Activated naive CD4-positive, alpha-beta T cell treated with anti-CD3 and anti-CD28 coated beads for 36 hours (primary cell): ENCODE measurements at regions not wholly inside any gene's neighbourhood (a gene's known extent, or its start where the extent isn't known, plus 50 kb on each side); places are given as distances from the start of the nearest gene placed in this dataset.

Experiments
- CTCF ChIA-PET: fragments of 350-600 bp; sonication (Branson Sonifier 250); formaldehyde crosslinking; loops from one replicate; lab custom pipeline; 2021; ENCODE audit warnings: antibody characterized with exemption; lab: Charles Lee
- DNase-seq: peaks from one replicate; pipeline ENCODE4 v3.0.0-alpha.2; 2020
- H3K27ac Mint-ChIP-seq: one replicate; pipeline ENCODE4 v1.8.0; 2021; ENCODE audit warnings: mild to moderate bottlenecking, mixed read lengths
- H3K27me3 Mint-ChIP-seq: one replicate; pipeline ENCODE4 v1.8.0; 2021; ENCODE audit warnings: low read depth, mixed read lengths
- H3K36me3 Mint-ChIP-seq: one replicate; pipeline ENCODE4 v1.8.0; 2021; ENCODE audit warnings: low read depth, mixed read lengths
- H3K4me1 Mint-ChIP-seq: one replicate; pipeline ENCODE4 v1.8.0; 2021; ENCODE audit warnings: low read depth, mixed read lengths
- H3K4me3 Mint-ChIP-seq: one replicate; pipeline ENCODE4 v1.8.0; 2021; ENCODE audit warnings: mild to moderate bottlenecking, moderate library complexity, mixed read lengths
- H3K9me3 Mint-ChIP-seq: one replicate; pipeline ENCODE4 v1.8.0; 2021; ENCODE audit warnings: mixed read lengths
- intact Hi-C: fragments of 100-400 bp; cut with micrococcal nuclease; formaldehyde crosslinking; loops from one replicate; pipeline ENCODE4 v1.15.1; 2023

GRCh38 chrX:40213092-40213491, 115.3 kb upstream of the BCOR start:
- H3K4me1 Mint-ChIP-seq: no peaks in the 10 kb centered on the region
- intact Hi-C loops: no loop called here
- H3K27ac Mint-ChIP-seq: no peak overlapping the region
- CTCF ChIA-PET: no interaction called here
- DNase-seq: no peak
- no peaks in the 10 kb centered on the region for H3K9me3 Mint-ChIP-seq
- no peaks in the 10 kb centered on the region for H3K27me3 Mint-ChIP-seq
- no peak overlapping the region for H3K4me3 Mint-ChIP-seq
- no peaks in the 10 kb centered on the region for H3K36me3 Mint-ChIP-seq

DNA sequence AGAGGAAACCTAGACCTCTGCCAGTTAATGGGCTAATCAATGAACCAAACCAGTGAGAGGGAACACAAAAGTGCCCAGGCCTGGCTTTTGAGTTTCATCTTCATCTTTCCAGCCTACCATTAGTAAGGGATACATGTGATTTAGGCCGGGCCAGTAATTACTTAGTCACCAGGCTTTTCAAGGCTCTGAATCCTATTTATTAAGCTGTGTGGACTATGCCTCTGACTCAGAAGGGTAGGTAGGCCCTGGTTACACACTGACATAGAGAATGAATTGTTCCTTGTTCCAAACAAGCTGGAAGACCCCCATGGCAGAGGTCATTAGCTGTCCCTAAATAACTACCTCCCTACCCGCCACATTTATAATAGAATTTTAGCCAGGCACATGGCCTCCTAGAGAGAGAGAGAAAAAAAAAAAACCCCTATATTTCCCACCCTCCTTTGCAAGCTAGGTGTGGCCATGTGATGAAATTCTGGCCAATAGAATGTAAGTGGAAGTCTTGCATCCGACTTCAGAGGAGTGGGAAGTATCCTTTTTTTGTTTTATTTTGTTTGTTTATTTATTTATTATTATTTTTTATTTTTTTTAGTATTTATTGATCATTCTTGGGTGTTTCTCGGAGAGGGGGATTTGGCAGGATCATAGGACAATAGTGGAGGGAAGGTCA, 112.3 kb upstream of the BCOR start:
- DNase-seq: no peak
- Mint-ChIP-seq H3K27ac (no peak overlapping the region), H3K4me3 (no peak overlapping the region), H3K9me3 (no peaks in the 10 kb centered on the region), H3K27me3 (no peaks in the 10 kb centered on the region), H3K4me1 (peaks cover 4% of the 10 kb centered on the region), H3K36me3 (no peaks in the 10 kb centered on the region)
- intact Hi-C loops: loop anchor here (1.0 to 2.0 kb wide), 2 partner anchors 35 to 396 kb away; no protein-coding TSS in a partner anchor
- CTCF ChIA-PET: no interaction called here

DNA sequence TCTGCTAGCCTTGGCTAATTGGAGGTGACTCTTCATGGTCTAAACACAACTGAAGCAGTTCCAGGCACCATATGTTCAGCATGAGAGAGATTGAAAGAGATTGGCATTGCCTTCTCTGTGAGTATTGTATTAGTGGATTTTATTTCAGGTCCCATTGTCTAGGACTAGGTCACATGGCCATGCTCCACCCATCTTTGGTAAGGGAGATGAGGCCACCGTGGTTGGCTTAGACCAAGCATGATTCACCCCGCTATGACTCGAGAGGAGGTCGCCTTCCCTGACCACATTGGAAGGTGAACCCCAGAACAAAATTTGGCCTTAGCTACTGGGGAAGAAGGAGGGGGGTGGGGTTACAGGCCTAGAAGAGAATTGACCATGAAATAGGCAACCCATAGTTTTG, 109.9 kb upstream of the BCOR start:
- intact Hi-C loops: loop anchor here (2.0 kb wide), 1 partner anchor 33 kb away; no protein-coding TSS in a partner anchor
- Mint-ChIP-seq H3K4me1 (peaks cover 8% of the 10 kb centered on the region), H3K27ac (no peak overlapping the region), H3K27me3 (no peaks in the 10 kb centered on the region), H3K36me3 (no peaks in the 10 kb centered on the region), H3K4me3 (no peak overlapping the region), H3K9me3 (no peaks in the 10 kb centered on the region)
- CTCF ChIA-PET: no interaction called here
- peak; percentile 58 for DNase-seq

GRCh38 chrX:40205471-40205870, 107.7 kb upstream of the BCOR start:
- CTCF ChIA-PET: no interaction called here
- Mint-ChIP-seq H3K4me1 (peaks cover 17% of the 10 kb centered on the region), H3K27me3 (no peaks in the 10 kb centered on the region), H3K9me3 (no peaks in the 10 kb centered on the region), H3K4me3 (no peak overlapping the region), H3K27ac (no peak overlapping the region), H3K36me3 (no peaks in the 10 kb centered on the region)
- DNase-seq: no peak
- intact Hi-C loops: no loop called here

DNA sequence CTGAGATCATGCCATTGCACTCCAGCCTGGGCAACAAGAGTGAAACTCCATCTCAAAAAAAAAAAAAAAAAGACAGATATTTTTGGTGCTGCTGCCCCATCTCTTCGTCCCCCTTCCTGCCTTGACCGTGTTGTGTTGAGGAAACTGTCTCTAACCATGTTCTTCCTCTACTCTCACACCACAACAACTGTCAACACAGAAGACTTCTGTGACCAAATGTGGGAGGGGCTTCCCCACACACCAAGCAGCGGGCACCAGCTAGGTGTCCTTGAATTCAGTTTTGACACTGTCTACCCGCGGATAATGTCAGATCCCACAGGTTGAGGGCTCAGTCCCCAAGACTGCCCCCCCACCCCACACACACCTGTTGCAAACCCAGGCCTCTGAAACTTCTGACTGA, 104.7 kb upstream of the BCOR start:
- Mint-ChIP-seq H3K36me3 (no peaks in the 10 kb centered on the region), H3K4me1 (peaks cover 13% of the 10 kb centered on the region), H3K4me3 (no peak overlapping the region), H3K27ac (no peak overlapping the region), H3K27me3 (no peaks in the 10 kb centered on the region), H3K9me3 (no peaks in the 10 kb centered on the region)
- no peak for DNase-seq
- CTCF ChIA-PET: interaction anchor here (0.7 kb wide), 1 partner anchor 940 kb away, joined by 4 read pairs; no protein-coding TSS in a partner anchor
- intact Hi-C loops: no loop called here

DNA sequence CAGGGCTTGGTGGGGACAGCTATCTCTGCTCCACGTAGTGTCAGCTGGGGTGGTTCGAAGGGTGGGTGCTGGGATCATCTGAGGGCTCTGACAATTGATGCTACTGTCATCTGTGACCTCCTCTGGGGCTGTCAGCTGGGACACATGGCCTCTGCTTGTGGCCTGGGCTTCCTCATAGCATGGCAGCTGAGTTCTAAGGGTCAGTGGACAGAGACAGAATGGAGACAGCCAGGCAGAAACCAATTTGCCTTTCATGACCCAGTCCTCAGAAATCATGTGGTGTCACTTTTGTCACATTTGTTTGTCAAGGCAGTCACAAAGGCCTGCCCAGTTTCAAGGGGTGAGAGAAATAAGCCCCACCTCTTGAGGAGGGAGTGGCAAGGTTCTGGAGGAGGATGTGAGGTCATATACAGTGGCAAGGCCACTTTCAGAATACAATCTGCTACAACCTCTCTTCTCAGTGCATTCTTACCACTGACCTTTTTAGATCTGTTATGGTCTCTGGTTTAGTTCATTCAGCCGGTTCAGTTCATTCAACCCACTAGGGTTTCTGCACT, 103.6 kb upstream of the BCOR start:
- Mint-ChIP-seq H3K27me3 (no peaks in the 10 kb centered on the region), H3K27ac (no peak overlapping the region), H3K4me1 (peaks cover 13% of the 10 kb centered on the region), H3K4me3 (no peak overlapping the region), H3K9me3 (no peaks in the 10 kb centered on the region), H3K36me3 (no peaks in the 10 kb centered on the region)
- CTCF ChIA-PET: no interaction called here
- intact Hi-C loops: no loop called here
- peak; percentile 39 for DNase-seq

- H3K27ac Mint-ChIP-seq: no peak overlapping the region
- H3K4me1 Mint-ChIP-seq: peaks cover 13% of the 10 kb centered on the region
- no peaks in the 10 kb centered on the region for H3K36me3 Mint-ChIP-seq
- H3K9me3 Mint-ChIP-seq: no peaks in the 10 kb centered on the region
- DNase-seq: no peak
- intact Hi-C loops: no loop called here
- CTCF ChIA-PET: no interaction called here
- H3K27me3 Mint-ChIP-seq: no peaks in the 10 kb centered on the region
- no peak overlapping the region for H3K4me3 Mint-ChIP-seq
These were observed 101.9 kb upstream of the BCOR start for GRCh38 chrX:40199704-40200103.

- CTCF ChIA-PET: no interaction called here
- Mint-ChIP-seq H3K36me3 (no peaks in the 10 kb centered on the region), H3K27ac (no peak overlapping the region), H3K9me3 (no peaks in the 10 kb centered on the region), H3K4me3 (no peak overlapping the region), H3K4me1 (peaks cover 6% of the 10 kb centered on the region), H3K27me3 (no peaks in the 10 kb centered on the region)
- no peak for DNase-seq
- intact Hi-C loops: no loop called here
These were observed 99.3 kb upstream of the BCOR start for GRCh38 chrX:40197071-40197470.

- no peak for DNase-seq
- no peaks in the 10 kb centered on the region for H3K9me3 Mint-ChIP-seq
- no peak overlapping the region for H3K4me3 Mint-ChIP-seq
- no peaks in the 10 kb centered on the region for H3K4me1 Mint-ChIP-seq
- H3K27ac Mint-ChIP-seq: no peak overlapping the region
- no peaks in the 10 kb centered on the region for H3K36me3 Mint-ChIP-seq
- CTCF ChIA-PET: no interaction called here
- no peaks in the 10 kb centered on the region for H3K27me3 Mint-ChIP-seq
- intact Hi-C loops: no loop called here
These were observed 97.6 kb upstream of the BCOR start for GRCh38 chrX:40195368-40195767.

DNA sequence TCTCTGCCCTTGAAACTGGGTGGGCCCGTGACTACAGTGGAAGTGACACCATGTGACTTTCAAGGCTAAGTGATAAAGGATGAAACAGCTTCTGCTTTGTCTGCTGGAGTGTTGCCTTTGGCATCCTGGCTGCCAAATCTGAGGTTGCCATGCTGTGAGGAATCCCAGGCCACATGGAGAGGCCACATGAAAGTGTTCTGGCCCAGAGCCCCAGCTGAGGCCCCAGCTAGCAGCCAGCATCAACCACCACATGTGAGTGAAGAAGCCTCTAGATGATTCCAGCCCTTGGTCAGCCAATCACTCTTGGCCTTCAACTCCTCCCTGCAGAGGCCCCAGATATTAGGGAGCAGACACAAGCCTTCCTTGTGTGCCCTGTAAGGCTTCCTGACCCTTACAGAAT, 94.4 kb upstream of the BCOR start:
- CTCF ChIA-PET: no interaction called here
- Mint-ChIP-seq H3K9me3 (no peaks in the 10 kb centered on the region), H3K27me3 (no peaks in the 10 kb centered on the region), H3K27ac (no peak overlapping the region), H3K36me3 (no peaks in the 10 kb centered on the region), H3K4me3 (no peak overlapping the region), H3K4me1 (peaks cover 15% of the 10 kb centered on the region)
- DNase-seq: no peak
- intact Hi-C loops: no loop called here

GRCh38 chrX:40189637-40190036, 91.9 kb upstream of the BCOR start:
- Mint-ChIP-seq H3K27me3 (no peaks in the 10 kb centered on the region), H3K27ac (peak overlapping the region; percentile 78), H3K4me3 (no peak overlapping the region), H3K36me3 (peaks cover 4% of the 10 kb centered on the region), H3K4me1 (peaks cover 15% of the 10 kb centered on the region), H3K9me3 (peaks cover 8% of the 10 kb centered on the region)
- CTCF ChIA-PET: no interaction called here
- intact Hi-C loops: no loop called here
- DNase-seq: no peak

DNA sequence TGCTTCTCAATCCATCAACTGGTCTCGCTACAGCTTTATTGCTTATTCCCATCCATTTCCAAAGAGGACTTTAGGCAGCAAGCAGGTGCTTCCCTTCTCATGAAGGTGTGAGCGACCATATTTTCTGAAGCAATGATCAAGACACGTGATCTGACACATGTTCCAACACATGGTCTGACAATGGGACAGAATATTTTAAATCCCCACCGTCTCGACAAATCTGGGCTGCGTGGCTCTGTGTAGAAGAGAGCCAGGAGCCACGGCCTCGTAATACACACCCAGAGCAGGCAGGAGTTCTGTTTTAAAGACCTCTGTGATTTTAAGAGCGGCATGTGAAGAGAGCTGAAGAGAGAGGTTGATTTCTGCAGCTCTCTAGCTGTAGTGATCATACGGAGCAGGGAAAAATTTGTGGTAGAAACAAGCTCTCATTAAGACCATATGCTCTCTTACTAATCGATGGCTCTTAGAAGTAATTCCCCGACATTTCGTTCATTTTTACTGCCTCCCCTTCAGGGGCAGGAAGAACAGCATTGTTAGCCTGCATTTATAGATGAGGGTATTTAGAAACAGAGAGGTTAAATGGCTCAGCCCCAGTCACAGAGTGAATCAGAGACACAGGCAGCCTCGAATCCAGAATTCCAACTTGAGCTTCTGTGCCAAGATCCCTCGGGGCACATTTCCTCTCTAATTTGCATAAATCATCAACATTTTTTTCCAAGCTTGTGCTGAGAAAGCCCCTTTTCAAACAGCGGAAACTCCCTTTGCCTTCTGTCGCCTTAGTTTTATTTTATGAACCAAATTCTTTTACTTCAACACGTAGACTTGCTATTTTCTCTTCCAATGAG, 91.0 kb upstream of the BCOR start:
- Mint-ChIP-seq H3K36me3 (peaks cover 4% of the 10 kb centered on the region), H3K9me3 (peaks cover 8% of the 10 kb centered on the region), H3K4me1 (peaks cover 15% of the 10 kb centered on the region), H3K4me3 (no peak overlapping the region), H3K27ac (peak overlapping the region; percentile 78), H3K27me3 (no peaks in the 10 kb centered on the region)
- peak; percentile 27 for DNase-seq
- CTCF ChIA-PET: interaction anchor here (0.6 kb wide), 2 partner anchors 14 to 254 kb away, joined by 3 to 4 read pairs; no protein-coding TSS in a partner anchor
- intact Hi-C loops: no loop called here
